HepG2 (cell line): ENCODE measurements at regions not wholly inside any gene's neighbourhood (a gene's known extent, or its start where the extent isn't known, plus 50 kb on each side); places are given as distances from the start of the nearest gene placed in this dataset.

Source experiments
- TCF7L2 ChIP-seq: IDR thresholded peaks from 2 replicates; pipeline ENCODE4 v1.6.1; 2011; ENCODE audit warnings: mild to moderate bottlenecking, low read depth, low read length, moderate library complexity
- TF ChIP-seq, protein P1 (sequence below): sonication (generic); formaldehyde crosslinking; IDR thresholded peaks from 2 replicates; pipeline ENCODE4 v1.5.0; 2020; ENCODE audit warnings: mild to moderate bottlenecking, missing genetic modification reagents, moderate library complexity

DNA sequence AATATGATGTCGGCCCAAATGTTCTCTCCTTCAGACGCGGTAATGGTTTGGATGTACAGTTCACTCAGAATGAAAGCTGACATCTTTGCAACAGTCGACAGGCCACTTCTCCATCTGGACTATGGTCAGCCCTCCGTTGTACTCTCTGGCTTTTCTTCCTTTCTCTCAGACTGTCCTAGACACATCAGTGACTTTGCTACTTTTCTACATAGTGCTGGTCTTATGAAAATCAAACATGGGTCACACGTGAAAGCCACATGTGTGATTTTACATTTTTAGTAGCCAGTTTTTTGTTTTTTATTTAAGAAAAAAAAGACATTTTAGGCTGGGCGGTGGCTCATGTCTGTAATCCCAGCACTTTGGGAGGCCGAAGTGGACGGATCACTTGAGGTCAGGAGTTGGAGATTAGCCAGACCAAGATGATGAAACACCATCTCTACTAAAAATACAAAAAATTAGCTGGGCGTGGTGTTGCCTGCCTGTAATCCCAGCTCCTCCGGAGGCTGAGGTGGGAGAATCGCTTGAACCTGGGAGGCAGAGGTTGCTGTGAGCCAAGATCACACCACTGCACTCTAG, 644.1 kb downstream of the KCNJ2 start:
- TF ChIP-seq TCF7L2 = no peak
- TF ChIP-seq, protein P1, sequence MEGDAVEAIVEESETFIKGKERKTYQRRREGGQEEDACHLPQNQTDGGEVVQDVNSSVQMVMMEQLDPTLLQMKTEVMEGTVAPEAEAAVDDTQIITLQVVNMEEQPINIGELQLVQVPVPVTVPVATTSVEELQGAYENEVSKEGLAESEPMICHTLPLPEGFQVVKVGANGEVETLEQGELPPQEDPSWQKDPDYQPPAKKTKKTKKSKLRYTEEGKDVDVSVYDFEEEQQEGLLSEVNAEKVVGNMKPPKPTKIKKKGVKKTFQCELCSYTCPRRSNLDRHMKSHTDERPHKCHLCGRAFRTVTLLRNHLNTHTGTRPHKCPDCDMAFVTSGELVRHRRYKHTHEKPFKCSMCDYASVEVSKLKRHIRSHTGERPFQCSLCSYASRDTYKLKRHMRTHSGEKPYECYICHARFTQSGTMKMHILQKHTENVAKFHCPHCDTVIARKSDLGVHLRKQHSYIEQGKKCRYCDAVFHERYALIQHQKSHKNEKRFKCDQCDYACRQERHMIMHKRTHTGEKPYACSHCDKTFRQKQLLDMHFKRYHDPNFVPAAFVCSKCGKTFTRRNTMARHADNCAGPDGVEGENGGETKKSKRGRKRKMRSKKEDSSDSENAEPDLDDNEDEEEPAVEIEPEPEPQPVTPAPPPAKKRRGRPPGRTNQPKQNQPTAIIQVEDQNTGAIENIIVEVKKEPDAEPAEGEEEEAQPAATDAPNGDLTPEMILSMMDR = no peak
